HG02588 (cell line): ENCODE measurements at regions not wholly inside any gene's neighbourhood (a gene's known extent, or its start where the extent isn't known, plus 50 kb on each side); places are given as distances from the start of the nearest gene placed in this dataset.

Experiments used
- ATAC-seq: cut with Tn5 transposase; IDR thresholded peaks from one replicate; pipeline ENCODE4 v1.9.1; 2021; ENCODE audit warnings: mild to moderate bottlenecking, moderate library complexity; ENCODE audit not compliant: unreplicated experiment

DNA sequence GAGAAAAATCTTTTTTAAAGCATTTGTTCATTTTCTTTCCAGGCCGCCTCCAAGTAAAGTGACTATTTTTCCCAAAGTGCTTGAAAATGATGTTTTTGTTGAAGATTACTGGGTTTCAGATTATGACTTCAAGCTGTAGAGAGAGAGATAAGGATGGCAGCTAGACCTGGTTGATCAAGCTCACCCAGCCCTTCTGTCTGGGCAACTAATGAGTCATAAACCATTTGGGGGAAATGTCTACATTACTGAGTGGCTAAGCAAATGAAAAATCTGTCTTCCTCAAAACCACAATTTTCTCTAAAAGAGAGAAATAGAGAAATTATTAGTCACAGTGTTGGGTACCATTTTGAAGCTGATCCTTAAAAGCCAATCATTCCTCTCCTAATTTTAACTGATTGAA lies 355.4 kb upstream of the CPEB2 start:
- ATAC-seq, result no peak

GRCh38 chr4:14650127-14650526 lies 352.2 kb upstream of the CPEB2 start:
- no peak for ATAC-seq

DNA sequence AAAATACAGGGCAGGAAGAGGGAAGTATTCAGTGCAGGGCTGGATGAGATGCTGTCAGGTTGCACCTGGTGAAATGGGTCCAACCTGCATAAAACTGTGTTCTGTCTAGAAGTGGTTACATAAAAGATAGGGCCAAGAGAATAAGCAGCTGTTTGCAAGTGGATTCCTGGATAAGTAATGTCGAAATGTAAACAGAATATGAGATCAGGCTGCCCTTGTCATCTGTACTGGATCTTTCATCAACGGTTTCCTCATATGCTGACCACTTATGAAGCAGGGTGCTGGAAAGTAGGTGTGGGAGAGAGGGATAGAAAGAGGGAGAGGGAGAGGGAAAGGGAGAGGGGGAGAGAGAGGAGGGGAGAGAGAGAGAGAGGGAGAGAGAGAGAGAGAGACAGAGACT lies 349.8 kb upstream of the CPEB2 start:
- ATAC-seq, result no peak

DNA sequence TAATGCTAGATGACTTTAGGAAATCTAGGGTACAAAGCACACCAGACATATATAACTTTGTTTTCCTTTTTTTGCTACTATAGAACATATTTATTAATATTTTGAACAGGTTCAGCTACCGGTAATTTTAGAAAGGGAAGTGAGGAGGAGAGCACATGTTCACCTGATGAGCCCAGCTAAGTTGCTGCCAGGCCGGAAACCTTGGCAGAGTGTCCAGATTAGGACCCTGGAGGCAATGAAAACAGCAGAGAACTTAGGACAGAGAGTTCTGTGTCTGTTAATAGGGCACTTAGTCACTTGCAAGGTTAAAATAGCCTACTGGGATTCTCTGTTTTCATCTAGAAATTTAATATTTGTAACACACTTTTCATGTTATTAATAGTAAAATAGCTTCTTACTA lies 348.9 kb upstream of the CPEB2 start:
- ATAC-seq, result no peak

DNA sequence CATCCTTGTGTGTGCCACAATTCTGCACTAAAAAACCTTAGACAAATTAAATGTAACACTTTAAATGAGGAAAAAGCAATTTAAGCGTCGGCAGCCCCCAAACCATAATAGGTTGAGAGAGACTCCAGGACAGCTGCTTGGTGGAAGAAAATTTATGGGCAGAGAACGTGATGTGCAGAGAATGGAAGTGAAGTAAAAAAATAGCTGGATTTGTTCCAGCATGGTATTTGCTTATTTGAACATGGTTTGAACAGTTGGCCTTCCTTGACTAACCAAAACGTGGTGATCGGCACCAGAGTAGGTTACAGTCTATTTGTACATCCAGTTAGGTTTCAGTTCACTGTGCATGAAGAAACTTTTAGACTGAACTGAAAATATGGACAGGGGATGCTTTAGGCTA lies 343.0 kb upstream of the CPEB2 start:
- ATAC-seq, result no peak

GRCh38 chr4:14667624-14668151 lies 334.6 kb upstream of the CPEB2 start:
- no peak for ATAC-seq

DNA sequence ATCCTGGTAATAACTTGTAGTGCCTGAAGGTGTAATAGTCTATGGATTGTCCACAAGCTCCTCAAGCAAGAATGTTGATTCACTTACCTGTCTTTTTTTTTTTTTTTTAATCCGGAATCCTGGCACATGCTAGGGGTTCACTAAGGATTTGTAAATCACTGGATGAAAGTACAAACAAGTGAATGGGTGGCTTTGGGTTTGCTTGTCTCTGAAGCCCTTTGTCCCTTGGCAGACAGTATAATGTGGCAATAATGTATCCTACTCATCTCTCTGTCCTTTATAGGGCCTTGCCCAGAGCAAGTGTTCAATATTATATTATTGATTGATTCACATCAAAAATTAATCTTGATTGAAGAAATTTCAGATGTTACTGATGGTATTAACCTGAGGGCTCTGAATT lies 334.0 kb upstream of the CPEB2 start:
- ATAC-seq, result no peak

GRCh38 chr4:14669371-14669770 lies 332.9 kb upstream of the CPEB2 start:
- no peak for ATAC-seq

DNA sequence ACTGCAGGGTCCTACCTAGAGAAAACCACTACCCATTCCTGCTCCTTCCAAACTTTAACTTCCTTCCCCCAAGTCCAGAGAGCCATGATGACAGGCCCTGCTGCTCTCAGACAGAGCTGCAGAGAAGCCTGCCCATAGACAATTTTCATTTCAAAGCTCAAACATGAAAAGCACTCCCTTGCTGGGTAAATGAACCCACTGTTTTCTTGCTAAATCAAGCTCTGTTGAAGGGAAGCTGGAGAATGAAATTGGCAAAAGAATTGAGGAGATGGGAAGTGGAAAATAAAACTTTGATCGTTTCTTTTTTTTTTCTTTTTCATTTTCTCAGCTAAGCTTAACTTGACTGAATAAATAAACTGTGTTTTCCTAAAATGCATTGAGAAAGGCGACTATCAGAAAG lies 331.1 kb upstream of the CPEB2 start:
- no peak for ATAC-seq

DNA sequence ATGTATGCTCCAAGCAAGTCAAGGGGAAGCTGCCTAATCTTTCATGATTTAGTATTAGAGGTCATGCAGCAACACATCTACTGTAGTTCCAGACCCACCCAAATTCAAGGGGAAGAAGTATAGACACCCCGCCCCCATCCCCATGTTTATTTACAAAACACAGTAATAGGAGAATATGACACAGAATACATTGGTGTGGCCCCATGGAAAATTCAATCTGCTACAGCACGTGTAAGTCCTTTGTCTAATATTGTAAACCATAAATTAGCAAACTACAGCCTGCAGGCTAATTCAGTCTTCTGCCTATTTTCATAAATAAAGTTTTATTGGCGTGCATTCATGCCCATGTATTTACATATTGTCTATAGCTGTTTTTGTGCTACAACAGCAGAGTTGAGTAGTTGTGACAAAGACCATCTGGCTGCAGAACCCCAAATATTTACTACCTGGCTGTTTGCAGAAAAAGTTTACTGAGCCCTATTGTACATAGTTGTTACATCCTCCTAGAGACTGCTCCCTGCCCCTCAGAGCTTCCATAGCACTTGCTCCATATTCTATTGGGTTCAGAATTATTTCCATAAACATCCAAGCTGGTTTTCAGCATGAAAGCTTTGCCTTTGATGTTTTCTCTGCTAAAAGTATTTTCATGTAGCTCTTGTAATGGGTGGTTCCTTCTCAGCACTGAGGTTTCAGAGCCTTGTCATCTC lies 326.8 kb upstream of the CPEB2 start:
- no peak for ATAC-seq

DNA sequence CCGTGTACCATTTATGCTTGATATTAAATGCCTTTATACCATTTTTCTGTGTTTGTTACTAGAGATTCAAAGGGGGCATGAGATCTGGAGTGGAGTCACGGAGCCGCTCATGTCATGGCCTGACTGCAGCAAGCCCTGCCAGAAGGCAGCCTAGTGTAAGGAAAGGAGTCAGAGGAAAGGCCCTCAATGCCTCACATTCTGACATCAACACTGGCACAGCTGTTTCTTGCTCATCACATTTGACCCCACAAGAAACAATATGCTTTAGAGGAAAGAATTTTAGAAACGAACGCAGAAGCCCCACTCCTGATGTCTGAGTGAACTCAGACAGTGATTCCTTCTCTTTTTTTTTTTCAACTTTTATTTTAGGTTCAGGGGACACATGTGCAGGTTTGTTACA lies 322.4 kb upstream of the CPEB2 start:
- ATAC-seq, result no peak

GRCh38 chr4:14681330-14681729 lies 321.0 kb upstream of the CPEB2 start:
- no peak for ATAC-seq

GRCh38 chr4:14693728-14694127 lies 308.6 kb upstream of the CPEB2 start:
- ATAC-seq, result no peak

DNA sequence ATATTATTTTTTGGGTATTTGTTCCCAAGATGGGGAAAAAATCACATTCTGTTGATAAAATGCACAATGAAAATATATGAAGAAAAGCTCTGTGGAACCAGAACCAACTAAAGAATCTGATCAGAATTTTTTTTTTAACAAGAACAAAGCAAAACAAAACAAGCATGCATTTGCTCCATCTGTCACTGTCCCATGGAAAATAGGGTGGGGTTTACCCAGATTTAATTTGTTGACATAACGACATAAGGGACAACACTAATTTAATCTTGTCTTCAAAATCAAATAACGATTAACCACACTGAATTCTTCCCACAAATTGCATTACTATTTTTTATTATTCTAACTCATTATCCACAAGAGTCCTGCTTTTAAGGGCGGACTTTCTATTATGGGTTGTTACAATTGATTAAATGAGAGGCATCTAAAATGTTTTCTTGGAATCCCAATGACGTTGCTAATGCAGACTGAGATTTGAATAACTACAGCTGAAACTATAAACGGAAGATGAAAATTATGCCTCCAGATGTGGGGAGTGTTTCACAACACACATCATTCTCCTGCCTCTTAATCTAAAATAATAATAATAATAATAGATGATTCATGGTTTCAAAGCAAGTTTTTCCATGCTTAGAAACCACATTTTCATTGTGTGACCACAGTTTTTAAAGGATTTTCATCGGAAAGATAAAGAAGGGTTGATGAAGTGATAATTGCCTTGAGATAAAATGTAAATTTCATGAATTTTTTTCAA lies 307.0 kb upstream of the CPEB2 start:
- no peak for ATAC-seq

DNA sequence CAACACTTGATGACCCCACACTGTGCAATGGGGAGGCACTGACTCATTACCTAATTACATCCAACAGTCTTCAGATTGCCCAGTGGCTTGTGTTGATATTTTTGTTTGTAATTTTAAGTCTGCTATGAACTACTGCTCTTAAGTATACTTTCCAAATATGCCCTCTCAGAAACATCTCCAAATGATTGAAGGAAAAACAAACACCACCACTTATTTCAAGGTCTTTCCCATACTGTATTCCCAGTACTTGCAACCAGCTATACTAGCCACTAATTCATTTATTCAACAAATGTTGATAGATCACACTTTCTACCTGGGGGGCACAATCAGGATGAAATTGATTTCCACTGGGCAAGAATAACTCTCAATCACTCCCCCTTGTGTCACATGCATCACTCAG lies 302.2 kb upstream of the CPEB2 start:
- ATAC-seq, result no peak

DNA sequence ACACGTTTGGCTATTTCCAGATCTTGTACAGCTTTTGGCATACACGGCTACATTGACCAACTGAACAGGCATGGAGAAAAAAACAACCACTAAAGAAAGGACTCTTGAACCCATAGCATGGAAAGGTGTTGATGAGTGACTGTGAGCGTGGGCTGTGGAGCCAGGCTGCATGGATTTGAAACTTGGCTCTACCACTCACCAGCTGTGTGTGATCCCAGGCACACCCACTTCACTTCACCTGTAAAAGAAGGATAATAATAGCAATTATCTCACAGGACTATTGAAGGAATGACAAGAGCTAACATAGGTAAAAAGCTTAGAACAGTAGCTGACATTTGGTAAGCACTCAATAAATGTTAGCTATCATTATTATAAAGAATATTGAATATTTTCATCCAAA lies 301.7 kb upstream of the CPEB2 start:
- no peak for ATAC-seq

DNA sequence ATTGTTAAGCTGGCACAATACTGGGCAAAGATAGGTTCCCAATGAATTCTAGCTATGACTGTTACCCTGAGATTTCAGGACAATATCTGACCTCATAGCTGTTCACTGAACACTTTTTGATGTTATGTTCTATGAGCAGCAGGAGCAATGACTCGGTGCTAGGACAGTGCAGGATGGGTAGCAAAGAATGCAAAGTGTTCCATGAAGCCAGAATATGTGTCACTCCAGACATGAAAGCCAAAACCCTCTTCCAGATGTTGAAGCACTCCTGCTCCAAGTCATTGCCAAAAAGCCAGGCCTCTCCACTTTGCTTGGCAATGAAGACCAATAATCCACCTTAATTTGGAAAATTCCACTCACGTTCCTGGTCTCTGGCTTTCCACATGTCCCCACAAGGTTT lies 300.9 kb upstream of the CPEB2 start:
- ATAC-seq, result no peak

- ATAC-seq, result no peak
Observed at GRCh38 chr4:14701896-14702295, 300.4 kb upstream of the CPEB2 start.

DNA sequence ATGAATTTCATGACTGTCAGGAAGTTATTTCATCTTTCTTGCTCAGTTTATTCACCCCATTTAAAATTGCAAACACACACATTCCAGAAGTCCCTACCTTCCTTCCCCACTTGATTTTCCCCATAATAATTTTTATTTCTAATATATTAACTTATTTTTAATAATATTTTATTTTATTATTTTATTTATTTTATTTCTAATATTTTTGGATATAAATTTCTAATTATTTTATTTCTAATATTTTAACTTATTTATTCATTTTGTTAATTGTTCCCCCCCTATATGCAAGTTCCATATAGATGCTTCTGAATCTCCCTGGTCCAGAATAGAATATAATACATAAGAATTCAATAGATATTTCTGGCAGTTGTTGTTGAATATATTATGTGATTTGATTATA lies 293.7 kb upstream of the CPEB2 start:
- ATAC-seq, result no peak

DNA sequence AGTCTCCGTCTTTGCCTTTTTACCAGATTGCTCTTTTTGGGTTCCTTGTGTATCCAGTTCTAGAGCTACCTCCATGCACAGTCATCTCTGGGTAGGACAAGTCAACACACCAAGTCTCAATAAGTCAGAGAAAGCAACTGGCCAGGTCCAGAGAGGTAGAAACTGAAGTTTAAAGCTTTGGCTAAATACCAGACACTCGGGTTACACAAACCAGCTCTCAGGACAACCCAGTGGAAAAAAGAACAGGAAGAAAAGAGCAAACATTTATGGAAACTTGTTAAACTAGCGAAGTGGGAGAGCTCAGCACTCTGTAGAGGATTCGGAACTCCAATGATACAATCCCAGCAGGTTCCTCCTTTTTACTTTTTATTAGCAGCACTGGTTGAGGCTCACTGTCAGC lies 291.0 kb upstream of the CPEB2 start:
- ATAC-seq, result no peak

DNA sequence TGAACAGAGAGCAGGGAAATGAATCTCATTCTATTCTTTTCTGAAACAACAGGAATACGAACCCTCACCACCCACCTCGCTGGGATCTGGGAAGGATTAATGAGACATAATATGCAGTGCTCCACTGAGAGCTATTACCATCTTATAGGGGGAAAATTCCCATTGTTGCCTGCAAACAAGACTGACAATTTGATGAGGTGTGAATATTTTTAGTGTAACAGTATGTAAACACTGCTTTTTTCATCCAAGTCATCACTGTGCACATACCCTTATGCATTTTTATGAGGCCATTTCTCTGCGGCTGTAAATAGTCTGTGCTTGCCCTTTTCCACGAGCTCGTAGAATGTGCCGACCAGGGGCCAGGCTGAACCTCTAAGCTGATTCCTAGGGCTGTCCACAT lies 285.6 kb upstream of the CPEB2 start:
- ATAC-seq, result no peak

DNA sequence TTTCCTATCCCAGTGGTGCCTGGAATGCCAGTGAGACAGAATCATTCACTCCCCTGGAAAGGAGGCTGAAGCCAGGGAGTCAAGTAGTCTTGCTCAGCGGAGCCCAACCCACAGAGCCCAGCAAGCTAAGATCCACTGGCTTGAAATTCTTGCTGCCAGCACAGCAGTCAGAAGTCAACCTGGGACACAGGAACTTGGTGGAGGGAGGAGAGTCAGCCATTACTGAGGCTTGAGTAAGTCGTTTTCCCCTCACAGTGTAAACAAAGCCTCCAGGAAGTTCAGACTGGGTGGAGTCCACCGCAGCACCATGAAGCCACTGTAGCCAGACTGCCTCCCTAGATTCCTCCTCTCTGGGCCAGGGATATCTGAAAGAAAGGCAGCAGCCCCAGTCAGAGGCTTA lies 283.2 kb upstream of the CPEB2 start:
- no peak for ATAC-seq

- peak; percentile 38 for ATAC-seq
Observed at GRCh38 chr4:14726441-14726840, 275.8 kb upstream of the CPEB2 start.
